ENCODE measurements at regions not wholly inside any gene's neighbourhood (a gene's known extent, or its start where the extent isn't known, plus 50 kb on each side); places are given as distances from the start of the nearest gene placed in this dataset.
A peak's percentile ranks its signal among the peaks of the same experiment; 100 is the strongest.

DNA sequence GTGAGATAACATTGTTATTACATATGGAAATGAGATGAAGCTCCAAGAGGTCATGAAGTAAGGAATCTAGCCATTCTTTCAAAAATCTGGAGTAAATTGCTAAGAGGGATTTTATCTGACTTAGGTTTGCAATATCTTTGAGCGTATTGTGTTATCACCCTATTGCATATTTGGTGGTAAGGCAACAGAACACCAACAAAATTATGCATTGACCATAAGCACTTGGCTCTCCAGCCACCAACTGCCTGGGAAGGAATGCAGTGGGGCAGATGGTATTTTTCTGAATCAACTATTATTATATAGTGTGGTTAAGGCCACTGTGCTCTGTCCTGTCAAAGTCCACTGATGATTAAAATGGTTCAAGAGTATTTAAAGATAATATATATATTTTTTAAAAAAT lies 287.9 kb upstream of the SEMA6D start:
- Histone ChIP-seq H3K4me3 (ENCODE audit: insufficient read depth, low read depth, low read length) (no peak overlapping the region), H4K5ac (ENCODE audit: low read depth, low read length) (no peak overlapping the region; the same call in 1 of the 2 replicates), H3K9me3 (ENCODE audit: control insufficient read depth, insufficient read depth, low read length) (no peaks in the 10 kb centered on the region), H2BK120ac (ENCODE audit: low read depth, low read length) (peak overlapping the region; percentile 54; the same call in 1 of the 2 replicates), H3K23ac (ENCODE audit: low read depth, low read length) (no peak overlapping the region), H2BK15ac (ENCODE audit: low read depth, low read length) (no peak overlapping the region; the same call in 2 of the 3 replicates), H4K8ac (ENCODE audit: low read depth in 2 of 2, low read length in 2 of 2) (no peak overlapping the region), H3K9ac (ENCODE audit: low read depth, low read length) (no peak overlapping the region), H3K27me3 (ENCODE audit: control insufficient read depth, insufficient read depth, low read length) (no peaks in the 10 kb centered on the region), H4K20me1 (ENCODE audit: insufficient read depth, low read length) (no peaks in the 10 kb centered on the region), H3K9me1 (ENCODE audit: insufficient read depth, low read length) (peaks cover 6% of the 10 kb centered on the region), H2AK5ac (ENCODE audit: low read depth, low read length) (no peak overlapping the region; the same call in 1 of the 2 replicates), H4K91ac (ENCODE audit: insufficient read depth, low read depth, low read length) (no peak overlapping the region), H2BK20ac (ENCODE audit: low read depth, low read length) (no peak overlapping the region; the same call in 1 of the 2 replicates), H3K56ac (ENCODE audit: extremely low read depth, insufficient read depth, low read length) (no peak overlapping the region), H3K27ac (ENCODE audit: insufficient read depth, low read length) (no peak overlapping the region), H3K4me2 (ENCODE audit: low read depth, low read length) (no peak overlapping the region), H2AK9ac (replicated peaks; ENCODE audit: low read depth, low read length, poor library complexity) (no peak overlapping the region), H3K14ac (replicated peaks; ENCODE audit: low read depth, low read length) (no peak overlapping the region; the same call in 1 of the 2 replicates), H3K4ac (ENCODE audit: low read depth, low read length) (peak overlapping the region; percentile 12; the same call in 1 of the 2 replicates), H3K18ac (ENCODE audit: low read depth, low read length) (0 out of 2 replicates have a peak overlapping the region, but pooled peaks have one; percentile 5), H2BK5ac (ENCODE audit: low read depth, low read length, poor library complexity, severe bottlenecking) (no peak overlapping the region), H3K79me1 (ENCODE audit: low read depth in 1 of 2, low read length in 2 of 2) (peaks cover 0 to 3% of the 10 kb centered on the region in 2 experiments; a peak in 1 of 4 replicates), H2AFZ (replicated peaks; ENCODE audit: low read length, poor library complexity) (no peak overlapping the region), H3K4me1 (ENCODE audit: control insufficient read depth, insufficient read depth, low read length) (peaks cover 14% of the 10 kb centered on the region), H3K36me3 (ENCODE audit: control insufficient read depth, insufficient read depth, low read length) (no peaks in the 10 kb centered on the region)
- intact Hi-C loops (cut with micrococcal nuclease) (no loop called here), in situ Hi-C loops (cut with MboI; ENCODE audit: low sequenced_read_pairs) (no loop called here), dilution Hi-C loops (cut with HindIII; ENCODE audit: low sequenced_read_pairs, unreplicated experiment) (no loop called here)
- no CpG with 5 or more reads among the region's 1 CpG for WGBS, 2 experiments (ENCODE audit: extremely low coverage in 2 of 2, insufficient read length in 1 of 2)
- ATAC-seq (ENCODE audit: low read depth): no peak
- BruUV-seq (replicated peaks): no TSS peak
- no peak for TF ChIP-seq RFX5 (IDR thresholded peaks at IDR 0.05; ENCODE audit: low read depth, low read length)
- TF ChIP-seq POLR2A (IDR thresholded peaks at IDR 0.05; ENCODE audit: low read depth, low read length): no peak
- TF ChIP-seq, protein P1, sequence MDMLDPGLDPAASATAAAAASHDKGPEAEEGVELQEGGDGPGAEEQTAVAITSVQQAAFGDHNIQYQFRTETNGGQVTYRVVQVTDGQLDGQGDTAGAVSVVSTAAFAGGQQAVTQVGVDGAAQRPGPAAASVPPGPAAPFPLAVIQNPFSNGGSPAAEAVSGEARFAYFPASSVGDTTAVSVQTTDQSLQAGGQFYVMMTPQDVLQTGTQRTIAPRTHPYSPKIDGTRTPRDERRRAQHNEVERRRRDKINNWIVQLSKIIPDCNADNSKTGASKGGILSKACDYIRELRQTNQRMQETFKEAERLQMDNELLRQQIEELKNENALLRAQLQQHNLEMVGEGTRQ (IDR thresholded peaks at IDR 0.05; ENCODE audit: low read depth, low read length): no peak
- no peak for TF ChIP-seq SMC3 (IDR thresholded peaks at IDR 0.05; ENCODE audit: low read depth, low read length)
- TF ChIP-seq CEBPB (IDR thresholded peaks at IDR 0.05; ENCODE audit: low read depth, low read length): no peak
- TF ChIP-seq, protein P2, sequence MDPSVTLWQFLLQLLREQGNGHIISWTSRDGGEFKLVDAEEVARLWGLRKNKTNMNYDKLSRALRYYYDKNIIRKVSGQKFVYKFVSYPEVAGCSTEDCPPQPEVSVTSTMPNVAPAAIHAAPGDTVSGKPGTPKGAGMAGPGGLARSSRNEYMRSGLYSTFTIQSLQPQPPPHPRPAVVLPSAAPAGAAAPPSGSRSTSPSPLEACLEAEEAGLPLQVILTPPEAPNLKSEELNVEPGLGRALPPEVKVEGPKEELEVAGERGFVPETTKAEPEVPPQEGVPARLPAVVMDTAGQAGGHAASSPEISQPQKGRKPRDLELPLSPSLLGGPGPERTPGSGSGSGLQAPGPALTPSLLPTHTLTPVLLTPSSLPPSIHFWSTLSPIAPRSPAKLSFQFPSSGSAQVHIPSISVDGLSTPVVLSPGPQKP (IDR thresholded peaks at IDR 0.05; ENCODE audit: borderline replicate concordance, low read depth, low read length): no peak
- TF ChIP-seq, protein P3, sequence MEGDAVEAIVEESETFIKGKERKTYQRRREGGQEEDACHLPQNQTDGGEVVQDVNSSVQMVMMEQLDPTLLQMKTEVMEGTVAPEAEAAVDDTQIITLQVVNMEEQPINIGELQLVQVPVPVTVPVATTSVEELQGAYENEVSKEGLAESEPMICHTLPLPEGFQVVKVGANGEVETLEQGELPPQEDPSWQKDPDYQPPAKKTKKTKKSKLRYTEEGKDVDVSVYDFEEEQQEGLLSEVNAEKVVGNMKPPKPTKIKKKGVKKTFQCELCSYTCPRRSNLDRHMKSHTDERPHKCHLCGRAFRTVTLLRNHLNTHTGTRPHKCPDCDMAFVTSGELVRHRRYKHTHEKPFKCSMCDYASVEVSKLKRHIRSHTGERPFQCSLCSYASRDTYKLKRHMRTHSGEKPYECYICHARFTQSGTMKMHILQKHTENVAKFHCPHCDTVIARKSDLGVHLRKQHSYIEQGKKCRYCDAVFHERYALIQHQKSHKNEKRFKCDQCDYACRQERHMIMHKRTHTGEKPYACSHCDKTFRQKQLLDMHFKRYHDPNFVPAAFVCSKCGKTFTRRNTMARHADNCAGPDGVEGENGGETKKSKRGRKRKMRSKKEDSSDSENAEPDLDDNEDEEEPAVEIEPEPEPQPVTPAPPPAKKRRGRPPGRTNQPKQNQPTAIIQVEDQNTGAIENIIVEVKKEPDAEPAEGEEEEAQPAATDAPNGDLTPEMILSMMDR (conservative IDR thresholded peaks at IDR 0.05; ENCODE audit: low read depth, low read length): no peak
- TF ChIP-seq MXI1 (IDR thresholded peaks at IDR 0.05; ENCODE audit: borderline replicate concordance, low read depth, low read length): no peak
- POLR2A ChIA-PET (ENCODE audit: unreplicated experiment): no interaction called here
- no peak for DNase-seq
- CTCF ChIA-PET: no interaction called here

Data from IMR-90 (cell line).